NCI-H526 (cell line): ENCODE measurements at regions not wholly inside any gene's neighbourhood (a gene's known extent, or its start where the extent isn't known, plus 50 kb on each side); places are given as distances from the start of the nearest gene placed in this dataset.
A peak's percentile ranks its signal among the peaks of the same experiment; 100 is the strongest.

Source experiments
- DNase-seq, 2 experiments: peaks; one replicate each; lab custom pipeline; 2025; lab: John Stamatoyannopoulos, UW

GRCh38 chr6:108778421-108779186 is 69.6 kb upstream of the ARMC2 start:
- DNase-seq, result no peak

DNA sequence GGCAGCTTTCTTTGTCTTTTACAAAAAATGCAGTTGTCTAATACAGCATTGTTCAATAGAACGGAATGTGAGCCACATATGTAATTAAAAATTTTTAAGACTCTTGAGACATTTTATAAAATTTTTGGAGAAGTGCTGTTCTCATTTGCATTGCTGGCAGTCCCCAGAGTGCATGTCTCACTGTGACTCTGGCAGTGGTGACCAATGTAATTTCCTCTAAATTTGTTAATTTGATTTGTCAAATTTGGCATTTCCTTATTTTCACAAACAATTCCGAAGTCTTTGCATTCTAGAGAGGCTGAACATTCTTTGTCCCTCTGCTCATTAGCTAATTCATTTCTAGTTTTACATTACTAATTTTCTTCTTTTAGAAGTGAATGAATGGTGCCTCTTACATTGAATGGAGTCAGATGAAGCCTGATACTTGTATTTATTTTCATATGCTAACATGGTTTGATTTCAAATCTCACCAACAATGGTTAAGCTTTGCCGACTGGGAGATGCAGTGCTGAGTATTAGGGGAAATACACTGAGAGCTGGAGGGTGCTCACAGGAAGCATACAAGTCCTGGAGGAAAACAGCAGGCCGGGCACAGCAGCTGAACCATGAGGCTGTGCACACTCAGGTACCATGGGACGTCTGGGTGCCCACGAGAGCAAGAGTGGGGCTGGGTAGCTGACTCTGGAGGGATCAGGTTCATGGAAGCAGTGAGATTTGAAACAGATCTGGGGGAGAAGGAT is 68.5 kb upstream of the ARMC2 start:
- DNase-seq, result peak; percentile 46 to 48

- DNase-seq, result no peak
Measured at GRCh38 chr6:108780784-108781183, 67.4 kb upstream of the ARMC2 start.

DNA sequence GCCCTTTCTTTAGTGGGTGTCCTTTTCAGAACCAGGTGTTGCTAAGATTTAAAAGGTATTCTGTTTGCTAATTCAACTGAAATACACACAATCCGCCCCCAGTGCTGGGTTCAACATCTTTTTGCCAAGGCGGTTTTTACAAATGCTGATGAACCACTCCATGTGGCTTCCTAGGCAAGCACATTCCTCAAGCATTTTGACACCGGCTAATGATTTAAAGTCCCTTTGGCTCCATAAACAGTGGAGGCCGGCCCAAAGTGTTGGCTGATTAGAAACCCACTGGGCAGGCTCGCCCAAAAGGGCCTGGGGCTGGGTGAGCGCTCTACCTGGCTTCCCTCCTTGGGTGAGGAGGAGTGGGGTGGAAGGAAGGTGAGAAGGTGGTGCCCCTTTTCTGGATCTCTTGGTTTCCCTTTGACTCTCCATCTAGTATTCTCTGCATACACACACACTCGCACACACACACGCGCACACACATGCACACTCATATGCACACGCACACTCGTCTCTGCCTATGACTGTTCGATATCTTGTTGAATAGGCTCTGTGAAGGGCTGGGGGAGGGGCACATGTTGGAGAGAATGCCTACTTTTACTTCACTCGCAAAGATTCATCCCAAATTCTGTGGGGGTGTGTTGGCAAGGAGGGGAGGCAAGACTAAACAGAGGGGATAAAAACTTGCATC is 66.7 kb upstream of the ARMC2 start:
- DNase-seq, result no peak

DNA sequence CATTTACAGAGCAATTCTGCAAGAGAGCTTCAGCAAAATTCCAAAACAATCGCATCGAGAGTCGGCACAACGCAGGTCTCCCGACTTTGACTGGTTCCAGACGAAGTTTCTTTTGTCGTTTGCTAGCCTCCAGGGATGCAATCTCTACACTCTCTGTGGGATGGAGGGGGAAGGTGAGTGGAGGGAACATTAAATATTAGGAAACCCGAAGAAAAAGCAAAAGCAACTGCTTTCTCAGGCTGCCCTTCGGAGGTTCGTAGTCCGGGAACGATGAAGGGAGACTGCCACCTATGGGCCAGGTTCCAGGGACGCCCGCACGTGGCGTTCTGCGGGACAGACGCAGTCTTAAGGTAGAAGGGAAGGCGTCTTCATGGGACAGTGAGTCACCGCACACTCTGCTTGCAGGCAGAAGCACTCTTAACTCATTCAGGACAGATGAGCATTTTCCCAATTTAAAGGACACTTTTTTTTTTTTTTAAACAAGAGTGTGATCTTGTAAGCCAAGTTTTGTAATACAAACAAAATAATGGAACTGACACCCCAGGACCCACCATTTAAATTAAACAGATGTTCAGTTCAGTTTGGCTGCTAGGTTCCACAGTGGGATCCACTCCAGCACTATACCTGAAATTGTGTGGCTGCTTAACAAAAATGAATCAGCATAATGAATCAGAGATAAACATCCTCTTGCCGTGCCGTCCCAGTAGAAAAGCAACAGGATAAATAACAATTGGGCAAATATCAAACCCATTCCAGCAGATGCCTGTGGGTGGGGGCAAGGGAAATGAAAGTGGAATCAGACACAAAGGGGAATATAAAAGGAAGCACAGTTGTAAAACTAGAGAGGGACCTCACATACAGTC is 65.8 kb upstream of the ARMC2 start:
- DNase-seq, result peak; percentile 40 to 88

- DNase-seq, result no peak
Measured at GRCh38 chr6:108785653-108786052, 62.6 kb upstream of the ARMC2 start.

- no peak for DNase-seq
Measured at GRCh38 chr6:108788416-108788815, 59.8 kb upstream of the ARMC2 start.

GRCh38 chr6:108789475-108789874 is 58.7 kb upstream of the ARMC2 start:
- DNase-seq, result no peak

- DNase-seq, result no peak
Measured at GRCh38 chr6:108791700-108792099, 56.5 kb upstream of the ARMC2 start.

DNA sequence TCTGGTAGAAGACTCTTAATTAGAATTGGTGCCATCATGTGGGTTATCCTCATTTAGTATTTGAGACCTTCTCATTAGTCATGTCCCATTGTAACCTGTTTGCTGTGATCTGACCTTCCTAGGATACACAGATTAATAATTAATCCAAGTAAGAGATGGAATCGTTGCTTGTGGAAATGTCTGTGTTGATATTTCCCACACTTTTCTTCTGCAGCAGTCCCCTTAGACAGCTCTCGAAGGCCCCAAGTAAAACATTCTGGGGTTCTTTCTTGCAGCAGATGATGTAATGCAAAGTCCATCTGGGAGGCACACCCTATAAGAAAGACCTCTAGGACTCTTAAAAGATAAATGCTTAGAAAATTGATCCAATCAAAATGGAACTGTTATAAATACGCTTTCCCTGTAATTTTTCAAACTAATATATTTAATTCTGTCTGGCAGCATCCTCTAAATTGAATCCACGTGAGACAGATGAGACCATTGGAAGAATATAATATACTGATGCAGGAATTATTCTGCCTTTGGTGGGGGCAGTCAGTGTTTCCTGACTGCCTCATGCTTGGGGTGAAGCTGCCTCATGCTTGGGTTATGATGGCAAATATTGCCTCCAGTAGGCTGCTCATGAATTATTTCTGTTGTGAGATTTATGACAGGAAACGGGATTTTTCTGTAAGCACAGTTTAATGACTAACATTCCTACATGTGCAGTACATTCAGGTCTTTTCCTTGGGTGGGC is 54.5 kb upstream of the ARMC2 start:
- DNase-seq, result no peak

DNA sequence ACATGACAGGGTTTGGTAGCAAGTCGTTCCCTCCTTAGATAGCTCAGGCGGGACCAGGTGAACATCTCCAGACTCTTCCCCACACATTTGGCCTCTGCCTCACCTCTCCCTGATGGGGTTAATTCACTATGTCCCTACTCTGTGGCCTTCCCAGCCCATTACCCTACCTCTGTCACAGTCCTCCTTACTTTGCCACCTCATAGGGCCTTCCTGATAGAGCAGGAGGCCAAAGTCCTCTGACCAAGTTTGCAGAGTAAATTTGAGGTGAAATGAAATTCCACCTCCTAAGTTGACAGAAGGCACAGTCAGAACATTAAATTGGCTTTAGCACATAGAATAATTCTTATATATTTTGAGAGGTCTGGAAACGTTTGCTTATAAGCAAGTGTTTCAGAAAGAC is 53.1 kb upstream of the ARMC2 start:
- DNase-seq, result no peak

DNA sequence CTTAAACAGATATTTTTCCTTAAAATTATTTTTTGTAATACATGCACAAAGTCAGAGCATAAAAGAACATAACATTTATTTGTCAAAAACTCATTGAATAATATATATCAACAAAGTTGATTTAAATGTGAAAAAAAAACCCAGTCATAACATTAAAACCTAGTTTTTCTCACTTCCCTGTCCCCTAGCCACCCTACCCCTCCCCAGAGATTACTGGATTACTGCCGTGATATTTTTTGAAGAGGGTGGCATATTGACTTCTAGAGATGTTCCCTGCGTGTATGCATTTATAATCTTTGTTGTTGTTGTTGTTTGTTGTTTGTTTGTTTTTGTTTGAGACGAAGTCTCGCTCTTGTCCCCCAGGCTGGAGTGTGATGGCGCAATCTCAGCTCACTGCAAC is 52.4 kb upstream of the ARMC2 start:
- DNase-seq, result no peak

- DNase-seq, result no peak
Measured at GRCh38 chr6:108796875-108797274, 51.3 kb upstream of the ARMC2 start.

DNA sequence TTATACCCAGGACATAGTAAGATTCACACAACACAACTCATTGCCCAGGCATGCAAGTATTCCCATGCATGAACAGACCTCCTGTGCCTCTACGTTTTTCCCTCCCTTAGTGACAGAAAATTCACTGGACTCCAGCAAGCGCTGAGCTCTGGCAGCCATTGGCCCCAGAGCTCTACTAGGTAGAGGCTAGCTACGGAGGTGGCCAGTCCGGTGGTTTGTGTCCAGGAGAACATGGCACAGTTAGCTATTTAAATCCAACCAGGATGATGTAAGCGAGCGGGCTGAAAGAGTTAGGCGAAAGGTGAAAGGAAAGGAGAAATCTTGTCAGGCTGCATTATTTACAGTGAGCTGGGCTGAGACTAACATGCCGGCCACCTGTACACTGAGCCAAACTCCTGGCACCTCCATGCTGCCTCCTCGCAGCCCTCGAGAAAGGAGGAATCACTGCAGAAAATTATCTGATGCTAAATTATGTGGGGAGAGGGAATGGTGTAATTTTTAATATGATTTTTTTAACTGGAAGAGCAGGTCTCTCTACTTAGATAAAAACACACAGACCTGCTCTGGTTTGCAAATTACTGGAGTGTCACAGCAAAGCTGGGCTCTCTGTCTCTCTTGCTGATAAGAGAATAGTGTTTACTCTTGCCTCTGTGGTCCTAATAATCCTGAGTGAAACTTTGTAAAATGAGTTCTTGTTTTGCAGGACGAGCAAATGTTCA is 50.1 kb upstream of the ARMC2 start:
- peak; percentile 42 to 67 for DNase-seq
